ENCODE measurements at regions not wholly inside any gene's neighbourhood (a gene's known extent, or its start where the extent isn't known, plus 50 kb on each side); places are given as distances from the start of the nearest gene placed in this dataset.

DNA sequence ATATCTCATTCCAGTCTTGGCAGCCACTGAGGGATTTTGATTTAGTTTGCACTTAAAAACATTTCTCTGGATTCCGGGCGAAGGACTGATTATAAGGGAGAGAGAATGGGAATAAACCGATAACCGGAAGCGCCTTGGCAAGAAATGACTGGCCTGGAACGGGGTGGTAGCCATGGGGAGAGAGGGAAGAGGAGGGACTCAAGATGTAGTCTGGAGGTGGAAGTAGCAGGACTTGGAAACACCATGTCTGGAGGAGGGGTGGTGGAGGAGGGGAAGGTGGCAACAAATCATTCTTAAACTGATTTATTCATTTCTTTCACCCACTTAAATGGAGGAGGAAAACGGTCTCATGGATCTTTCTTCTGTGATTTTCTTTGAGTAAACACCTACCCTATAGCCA, 238.1 kb downstream of the REEP3 start:
- TF ChIP-seq SNAI2 (CRISPR knock-in tag; IDR thresholded peaks at IDR 0.05), result no peak
- no peak for TF ChIP-seq ESRRG (CRISPR knock-in tag; IDR thresholded peaks at IDR 0.05)
- no peak for TF ChIP-seq ZFP30 (CRISPR knock-in tag; IDR thresholded peaks at IDR 0.05)
- TF ChIP-seq ARNTL (CRISPR knock-in tag; IDR thresholded peaks at IDR 0.05; ENCODE audit: borderline replicate concordance, low read depth), result no peak
- TF ChIP-seq ZFP3 (CRISPR knock-in tag; IDR thresholded peaks at IDR 0.05), result no peak
- no peak for TF ChIP-seq PPARA (CRISPR knock-in tag; IDR thresholded peaks at IDR 0.05; ENCODE audit: borderline replicate concordance)
- TF ChIP-seq ZNF8 (CRISPR knock-in tag; IDR thresholded peaks at IDR 0.05), result no peak
- no peak for TF ChIP-seq TOX (CRISPR knock-in tag; IDR thresholded peaks at IDR 0.05; ENCODE audit: borderline replicate concordance)
- TF ChIP-seq ZC3H10 (CRISPR knock-in tag; IDR thresholded peaks at IDR 0.05), result no peak
- TF ChIP-seq TCF4 (CRISPR knock-in tag; IDR thresholded peaks at IDR 0.05; ENCODE audit: borderline replicate concordance), result no peak
- TF ChIP-seq OSR1 (CRISPR knock-in tag; IDR thresholded peaks at IDR 0.05), result no peak
- no peak for TF ChIP-seq GLIS3 (CRISPR knock-in tag; IDR thresholded peaks at IDR 0.05)
- ATAC-seq, result no peak

DNA sequence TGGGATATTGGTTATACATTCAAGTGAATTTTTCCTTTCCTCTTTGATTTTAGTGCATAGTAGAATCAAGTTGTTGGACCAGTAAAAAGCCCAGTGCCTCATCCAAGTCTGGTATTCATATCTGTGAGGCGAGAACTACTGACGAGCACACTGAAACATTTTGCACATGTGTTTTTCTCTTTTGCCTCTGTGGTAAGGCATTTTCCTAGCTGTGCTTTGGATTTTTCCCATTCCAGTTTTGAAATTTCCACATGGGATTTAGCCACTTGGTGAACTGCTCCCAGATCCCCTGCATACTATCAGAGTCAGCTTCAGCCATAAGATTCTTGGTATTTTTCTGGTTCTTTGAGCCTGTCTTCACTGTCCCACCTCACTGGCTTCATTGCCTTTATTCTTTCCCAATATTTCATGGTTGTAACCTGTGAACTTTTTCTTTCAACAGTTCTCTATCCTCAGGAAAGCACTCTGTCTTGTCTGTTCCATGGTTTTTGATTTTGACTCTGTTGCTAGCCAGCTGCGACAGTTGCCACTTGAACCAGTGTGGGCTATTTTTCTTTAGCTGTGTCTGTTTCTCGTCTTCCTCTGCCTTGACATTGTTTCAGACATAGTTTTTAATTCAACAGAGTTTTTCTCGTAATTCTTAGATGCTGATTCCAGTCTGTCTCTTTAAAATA, 239.0 kb downstream of the REEP3 start:
- TF ChIP-seq OSR1 (CRISPR knock-in tag; IDR thresholded peaks at IDR 0.05) (no peak), CSDC2 (CRISPR knock-in tag; IDR thresholded peaks at IDR 0.05) (no peak), ARNTL (CRISPR knock-in tag; IDR thresholded peaks at IDR 0.05; ENCODE audit: borderline replicate concordance, low read depth) (no peak), ISL1 (CRISPR knock-in tag; IDR thresholded peaks at IDR 0.05) (no peak)
- TF ChIP-seq, protein P1, sequence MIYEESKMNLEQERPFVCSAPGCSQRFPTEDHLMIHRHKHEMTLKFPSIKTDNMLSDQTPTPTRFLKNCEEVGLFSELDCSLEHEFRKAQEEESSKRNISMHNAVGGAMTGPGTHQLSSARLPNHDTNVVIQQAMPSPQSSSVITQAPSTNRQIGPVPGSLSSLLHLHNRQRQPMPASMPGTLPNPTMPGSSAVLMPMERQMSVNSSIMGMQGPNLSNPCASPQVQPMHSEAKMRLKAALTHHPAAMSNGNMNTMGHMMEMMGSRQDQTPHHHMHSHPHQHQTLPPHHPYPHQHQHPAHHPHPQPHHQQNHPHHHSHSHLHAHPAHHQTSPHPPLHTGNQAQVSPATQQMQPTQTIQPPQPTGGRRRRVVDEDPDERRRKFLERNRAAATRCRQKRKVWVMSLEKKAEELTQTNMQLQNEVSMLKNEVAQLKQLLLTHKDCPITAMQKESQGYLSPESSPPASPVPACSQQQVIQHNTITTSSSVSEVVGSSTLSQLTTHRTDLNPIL (CRISPR knock-in tag; IDR thresholded peaks at IDR 0.05; ENCODE audit: low read depth), result no peak
- TF ChIP-seq, protein P2, sequence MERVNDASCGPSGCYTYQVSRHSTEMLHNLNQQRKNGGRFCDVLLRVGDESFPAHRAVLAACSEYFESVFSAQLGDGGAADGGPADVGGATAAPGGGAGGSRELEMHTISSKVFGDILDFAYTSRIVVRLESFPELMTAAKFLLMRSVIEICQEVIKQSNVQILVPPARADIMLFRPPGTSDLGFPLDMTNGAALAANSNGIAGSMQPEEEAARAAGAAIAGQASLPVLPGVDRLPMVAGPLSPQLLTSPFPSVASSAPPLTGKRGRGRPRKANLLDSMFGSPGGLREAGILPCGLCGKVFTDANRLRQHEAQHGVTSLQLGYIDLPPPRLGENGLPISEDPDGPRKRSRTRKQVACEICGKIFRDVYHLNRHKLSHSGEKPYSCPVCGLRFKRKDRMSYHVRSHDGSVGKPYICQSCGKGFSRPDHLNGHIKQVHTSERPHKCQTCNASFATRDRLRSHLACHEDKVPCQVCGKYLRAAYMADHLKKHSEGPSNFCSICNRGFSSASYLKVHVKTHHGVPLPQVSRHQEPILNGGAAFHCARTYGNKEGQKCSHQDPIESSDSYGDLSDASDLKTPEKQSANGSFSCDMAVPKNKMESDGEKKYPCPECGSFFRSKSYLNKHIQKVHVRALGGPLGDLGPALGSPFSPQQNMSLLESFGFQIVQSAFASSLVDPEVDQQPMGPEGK (CRISPR knock-in tag; IDR thresholded peaks at IDR 0.05; ENCODE audit: borderline replicate concordance), result no peak
- peak; percentile 48 for ATAC-seq

DNA sequence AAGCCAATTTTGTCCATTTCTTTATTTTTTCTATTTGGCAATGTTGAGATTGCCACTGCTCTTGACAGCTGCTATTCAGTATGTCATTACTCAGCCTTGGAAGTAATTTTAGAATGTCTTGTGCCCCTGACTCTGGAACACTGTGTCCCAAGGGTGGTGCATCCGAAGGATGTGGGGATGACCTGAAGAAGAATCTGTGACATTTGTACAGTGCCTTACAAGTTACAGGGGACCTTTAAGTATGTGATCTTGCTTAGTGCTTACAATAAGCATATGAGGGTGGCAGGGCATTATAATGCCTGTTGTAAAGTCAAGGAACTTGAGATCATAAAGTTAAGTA, 239.5 kb downstream of the REEP3 start:
- TF ChIP-seq CSDC2 (CRISPR knock-in tag; IDR thresholded peaks at IDR 0.05) (no peak), ZNF8 (CRISPR knock-in tag; IDR thresholded peaks at IDR 0.05) (no peak), ZNF70 (CRISPR knock-in tag; IDR thresholded peaks at IDR 0.05) (no peak), TOX (CRISPR knock-in tag; IDR thresholded peaks at IDR 0.05; ENCODE audit: borderline replicate concordance) (no peak), OSR1 (CRISPR knock-in tag; IDR thresholded peaks at IDR 0.05) (no peak), ARNTL (CRISPR knock-in tag; IDR thresholded peaks at IDR 0.05; ENCODE audit: borderline replicate concordance, low read depth) (no peak), ZFP3 (CRISPR knock-in tag; IDR thresholded peaks at IDR 0.05) (no peak), ZNF565 (CRISPR knock-in tag; conservative IDR thresholded peaks at IDR 0.05; ENCODE audit: low read depth) (no peak), ZFP30 (CRISPR knock-in tag; IDR thresholded peaks at IDR 0.05) (no peak), ESRRG (CRISPR knock-in tag; IDR thresholded peaks at IDR 0.05) (no peak), GLIS3 (CRISPR knock-in tag; IDR thresholded peaks at IDR 0.05) (no peak), PPARA (CRISPR knock-in tag; IDR thresholded peaks at IDR 0.05; ENCODE audit: borderline replicate concordance) (no peak), ISL1 (CRISPR knock-in tag; IDR thresholded peaks at IDR 0.05) (no peak), BACH2 (CRISPR knock-in tag; IDR thresholded peaks at IDR 0.05; ENCODE audit: borderline replicate concordance) (no peak)
- TF ChIP-seq, protein P1 (CRISPR knock-in tag; IDR thresholded peaks at IDR 0.05; ENCODE audit: low read depth), result no peak
- ATAC-seq, result no peak

DNA sequence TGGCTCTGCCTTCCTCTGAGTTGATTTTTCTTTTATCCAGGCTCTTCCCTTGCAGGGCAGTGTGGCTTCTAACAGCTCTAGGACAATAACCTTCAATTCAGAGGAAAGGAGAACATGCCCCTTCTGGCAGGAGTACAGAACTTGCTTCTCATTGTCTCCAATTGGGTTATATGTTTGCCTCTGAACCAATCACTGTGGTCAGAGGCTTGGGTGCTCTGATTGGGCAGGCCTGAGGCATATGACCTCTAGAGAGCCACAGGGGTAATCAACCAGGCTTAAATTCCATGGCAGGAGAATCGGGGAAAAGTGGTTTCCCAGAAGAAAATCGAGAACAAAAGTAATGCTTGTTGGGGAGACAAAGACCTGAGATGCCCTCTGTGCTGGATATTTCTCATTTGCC, 240.0 kb downstream of the REEP3 start:
- TF ChIP-seq CSDC2 (CRISPR knock-in tag; IDR thresholded peaks at IDR 0.05) (no peak), ZNF70 (CRISPR knock-in tag; IDR thresholded peaks at IDR 0.05) (no peak), ISL1 (CRISPR knock-in tag; IDR thresholded peaks at IDR 0.05) (no peak), PPARA (CRISPR knock-in tag; IDR thresholded peaks at IDR 0.05; ENCODE audit: borderline replicate concordance) (no peak), ZFP30 (CRISPR knock-in tag; IDR thresholded peaks at IDR 0.05) (no peak), GLIS3 (CRISPR knock-in tag; IDR thresholded peaks at IDR 0.05) (no peak), ARNTL (CRISPR knock-in tag; IDR thresholded peaks at IDR 0.05; ENCODE audit: borderline replicate concordance, low read depth) (no peak)
- TF ChIP-seq, protein P3, sequence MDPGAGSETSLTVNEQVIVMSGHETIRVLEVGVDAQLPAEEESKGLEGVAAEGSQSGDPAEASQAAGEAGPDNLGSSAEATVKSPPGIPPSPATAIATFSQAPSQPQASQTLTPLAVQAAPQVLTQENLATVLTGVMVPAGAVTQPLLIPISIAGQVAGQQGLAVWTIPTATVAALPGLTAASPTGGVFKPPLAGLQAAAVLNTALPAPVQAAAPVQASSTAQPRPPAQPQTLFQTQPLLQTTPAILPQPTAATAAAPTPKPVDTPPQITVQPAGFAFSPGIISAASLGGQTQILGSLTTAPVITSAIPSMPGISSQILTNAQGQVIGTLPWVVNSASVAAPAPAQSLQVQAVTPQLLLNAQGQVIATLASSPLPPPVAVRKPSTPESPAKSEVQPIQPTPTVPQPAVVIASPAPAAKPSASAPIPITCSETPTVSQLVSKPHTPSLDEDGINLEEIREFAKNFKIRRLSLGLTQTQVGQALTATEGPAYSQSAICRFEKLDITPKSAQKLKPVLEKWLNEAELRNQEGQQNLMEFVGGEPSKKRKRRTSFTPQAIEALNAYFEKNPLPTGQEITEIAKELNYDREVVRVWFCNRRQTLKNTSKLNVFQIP (CRISPR knock-in tag; IDR thresholded peaks at IDR 0.05; ENCODE audit: borderline replicate concordance, low read depth), result no peak
- TF ChIP-seq, protein P1 (CRISPR knock-in tag; IDR thresholded peaks at IDR 0.05; ENCODE audit: low read depth), result no peak
- no peak; the same call in 2 of the 3 replicates for ATAC-seq
